HepG2 (cell line): ENCODE measurements at regions not wholly inside any gene's neighbourhood (a gene's known extent, or its start where the extent isn't known, plus 50 kb on each side); places are given as distances from the start of the nearest gene placed in this dataset.

Experiments
- ATAC-seq: fragments of 200-7000 bp; cut with Tn5 transposase; 3 replicates; pipeline ENCODE4 v1.9.1; 2020; ENCODE audit warnings: mild to moderate bottlenecking, moderate library complexity
- BruUV-seq: library from RNA; stranded (reverse); fragments of 400-500 nt; replicated peaks from 2 replicates; lab custom pipeline; 2021; lab: Mats Ljungman, UMichigan
- CTCF ChIA-PET: fragments of 300-600 bp; formaldehyde crosslinking; extraction: SDS; loops from one replicate; lab custom pipeline; 2021; ENCODE audit warnings: low total read pairs, inconsistent platforms, low intra/inter-chr PET ratio; lab: Yijun Ruan, JAX
- POLR2A ChIA-PET: fragments of 350-600 bp; sonication (Branson Sonifier 250); formaldehyde crosslinking; loops from one replicate; lab custom pipeline; 2020; ENCODE audit warnings: antibody characterized with exemption, inconsistent platforms; lab: Yijun Ruan, JAX
- DNase-seq: peaks from one replicate; pipeline ENCODE4 v3.0.0-alpha.2; 2015; ENCODE audit warnings: low spot score
- FAIRE-seq: peaks from 3 replicates; lab custom pipeline; 2011; peaks lifted over from hg19 to GRCh38; lab: Jason Lieb, UNC
- H2AFZ ChIP-seq: one replicate; pipeline ENCODE4 v1.6.1; 2011; ENCODE audit warnings: low read length, inconsistent platforms
- H3K27ac ChIP-seq: fragments of 300-600 bp; 3 replicates; pipeline ENCODE4 v1.8.0; 2011; ENCODE audit warnings: mixed run types, mild to moderate bottlenecking, mixed read lengths, low read length, inconsistent platforms; ENCODE audit not compliant: insufficient read depth; ENCODE audit errors: extremely low read length
- H3K27me3 ChIP-seq, 2 experiments: fragments of 200-600 bp in 1 of 2; 2 replicates in 1 of 2; 3 replicates in 1 of 2; pipeline versions ENCODE4 v1.6.0 to v1.8.0; 2011; ENCODE audit warnings: low read length in 2 of 2, mild to moderate bottlenecking in 2 of 2, moderate library complexity in 2 of 2, inconsistent platforms in 1 of 2; ENCODE audit not compliant: insufficient read depth in 2 of 2, control insufficient read depth in 1 of 2
- H3K36me3 ChIP-seq, 2 experiments: fragments of 200-600 bp in 1 of 2; replicated peaks in 1 of 2; 2 replicates in 1 of 2; 3 replicates in 1 of 2; pipeline versions ENCODE4 v1.5.1 to v1.8.0; 2011; ENCODE audit warnings: low read length in 2 of 2, inconsistent platforms in 1 of 2; ENCODE audit not compliant: insufficient read depth in 2 of 2, control insufficient read depth in 1 of 2
- H3K4me1 ChIP-seq: 2 replicates; pipeline ENCODE4 v1.5.1; 2012; ENCODE audit warnings: low read length, inconsistent platforms; ENCODE audit not compliant: insufficient read depth
- H3K4me2 ChIP-seq: 2 replicates; pipeline ENCODE4 v1.6.0; 2011; ENCODE audit warnings: low read depth, low read length, inconsistent platforms
- H3K4me3 ChIP-seq, 3 experiments: fragments of 200-600 bp in 1 of 3; sonication (generic), shearing (Covaris generic) in 1 of 3; replicated peaks in 1 of 3; 2 replicates each; pipeline ENCODE4 v1.5.1; 2011 to 2016; ENCODE audit warnings: low read length in 3 of 3, inconsistent platforms in 2 of 3, low read depth in 2 of 3, mild to moderate bottlenecking in 2 of 3, control low read depth in 1 of 3, mixed read lengths in 1 of 3; ENCODE audit not compliant: insufficient read depth in 1 of 3
- H3K79me2 ChIP-seq: one replicate; pipeline ENCODE4 v1.6.1; 2011; ENCODE audit warnings: low read length, inconsistent platforms; ENCODE audit not compliant: insufficient read depth
- H3K9ac ChIP-seq: 2 replicates; pipeline ENCODE4 v1.6.0; 2011; ENCODE audit warnings: mild to moderate bottlenecking, low read depth, low read length, inconsistent platforms; ENCODE audit not compliant: insufficient read depth
- H3K9me3 ChIP-seq: 2 replicates; pipeline ENCODE4 v1.5.1; 2012; ENCODE audit warnings: mild to moderate bottlenecking, low read length
- H4K20me1 ChIP-seq: 2 replicates; pipeline ENCODE4 v1.6.0; 2011; ENCODE audit warnings: inconsistent platforms, mild to moderate bottlenecking, low read length, moderate library complexity; ENCODE audit not compliant: insufficient read depth
- CBFB ChIP-seq: sonication (generic); formaldehyde crosslinking; IDR thresholded peaks from 2 replicates; pipeline ENCODE4 v1.4.0; 2020; ENCODE audit warnings: missing genetic modification reagents
- CEBPB ChIP-seq: IDR thresholded peaks from 2 replicates; pipeline ENCODE4 v1.6.1; 2011; ENCODE audit warnings: low read depth, low read length, improper control_type of control experiment, borderline replicate concordance
- MBD4 ChIP-seq: IDR thresholded peaks from 2 replicates; pipeline ENCODE4 v1.6.1; 2012; ENCODE audit warnings: low read length, inconsistent platforms, borderline replicate concordance
- PITX1 ChIP-seq: sonication (generic); formaldehyde crosslinking; IDR thresholded peaks from 2 replicates; pipeline ENCODE4 v1.5.1; 2020; ENCODE audit warnings: mild to moderate bottlenecking, missing genetic modification reagents
- REPIN1 ChIP-seq: sonication (generic); formaldehyde crosslinking; IDR thresholded peaks from 2 replicates; pipeline ENCODE4 v1.8.0; 2022; ENCODE audit warnings: missing genetic modification reagents, low read depth, mild to moderate bottlenecking, borderline replicate concordance
- RXRB ChIP-seq: IDR thresholded peaks from 2 replicates; pipeline ENCODE4 v1.6.1; 2016; ENCODE audit warnings: borderline replicate concordance, missing genetic modification reagents, missing compliant biosample characterization
- SNAI1 ChIP-seq: sonication (generic); formaldehyde crosslinking; IDR thresholded peaks from 2 replicates; pipeline ENCODE4 v1.5.0; 2020; ENCODE audit warnings: mild to moderate bottlenecking, missing genetic modification reagents, borderline replicate concordance
- SP5 ChIP-seq: IDR thresholded peaks from 2 replicates; pipeline ENCODE4 v1.6.1; 2016; ENCODE audit warnings: low read depth, borderline replicate concordance
- SYNCRIP ChIP-seq: fragments of 200-400 bp; formaldehyde crosslinking; IDR thresholded peaks from 2 replicates; pipeline ENCODE4 v1.6.1; 2018; ENCODE audit warnings: mild to moderate bottlenecking, low read depth, low read length; ENCODE audit not compliant: insufficient read depth
- TP53 ChIP-seq: sonication (generic); formaldehyde crosslinking; conservative IDR thresholded peaks from 2 replicates; pipeline ENCODE4 v1.4.0; 2020; ENCODE audit warnings: missing genetic modification reagents
- U2AF2 ChIP-seq: fragments of 200-400 bp; formaldehyde crosslinking; IDR thresholded peaks from 2 replicates; pipeline ENCODE4 v1.6.1; 2017; ENCODE audit warnings: low read depth, mild to moderate bottlenecking, low read length
- ZFP90 ChIP-seq: sonication (generic); formaldehyde crosslinking; IDR thresholded peaks from 2 replicates; pipeline ENCODE4 v1.8.0; 2022; ENCODE audit warnings: missing genetic modification reagents, mild to moderate bottlenecking, inconsistent platforms, borderline replicate concordance
- ZNF260 ChIP-seq: sonication (generic); formaldehyde crosslinking; IDR thresholded peaks from 2 replicates; pipeline ENCODE4 v1.4.0; 2020; ENCODE audit warnings: missing genetic modification reagents, low read depth, mild to moderate bottlenecking, borderline replicate concordance
- ZNF558 ChIP-seq: sonication (generic); formaldehyde crosslinking; IDR thresholded peaks from 2 replicates; pipeline ENCODE4 v1.9.0; 2022; ENCODE audit warnings: mild to moderate bottlenecking, missing genetic modification reagents, borderline replicate concordance
- WGBS: methylation state at CpG from one replicate; pipeline ENCODE4 v1.1.6; 2017; ENCODE audit warnings: low lambda C conversion rate; 5-methylcytosine and 5-hydroxymethylcytosine counted together
- in situ Hi-C: cut with HindIII; loops from 2 replicates; pipeline ENCODE4 v1.10.0; 2017; ENCODE audit warnings: low pct_unique_long_range_greater_than_20kb; ENCODE audit not compliant: extremely low pct_ligation_motif_present
- intact Hi-C: fragments of 100-400 bp; cut with micrococcal nuclease; formaldehyde crosslinking; loops from one replicate; pipeline ENCODE4 v1.10.0; 2022; ENCODE audit not compliant: unreplicated experiment
- TF ChIP-seq, protein P1 (sequence below): sonication (generic); formaldehyde crosslinking; IDR thresholded peaks from 2 replicates; pipeline ENCODE4 v1.4.0; 2020; ENCODE audit warnings: missing genetic modification reagents
- TF ChIP-seq, protein P2 (sequence below): sonication (generic); formaldehyde crosslinking; IDR thresholded peaks from 2 replicates; pipeline ENCODE4 v1.5.0; 2020; ENCODE audit warnings: missing genetic modification reagents, mild to moderate bottlenecking, borderline replicate concordance
- TF ChIP-seq, protein P3 (sequence below): sonication (generic); formaldehyde crosslinking; IDR thresholded peaks from 2 replicates; pipeline ENCODE4 v1.8.0; 2022; ENCODE audit warnings: missing genetic modification reagents, mild to moderate bottlenecking, moderate library complexity, borderline replicate concordance

DNA sequence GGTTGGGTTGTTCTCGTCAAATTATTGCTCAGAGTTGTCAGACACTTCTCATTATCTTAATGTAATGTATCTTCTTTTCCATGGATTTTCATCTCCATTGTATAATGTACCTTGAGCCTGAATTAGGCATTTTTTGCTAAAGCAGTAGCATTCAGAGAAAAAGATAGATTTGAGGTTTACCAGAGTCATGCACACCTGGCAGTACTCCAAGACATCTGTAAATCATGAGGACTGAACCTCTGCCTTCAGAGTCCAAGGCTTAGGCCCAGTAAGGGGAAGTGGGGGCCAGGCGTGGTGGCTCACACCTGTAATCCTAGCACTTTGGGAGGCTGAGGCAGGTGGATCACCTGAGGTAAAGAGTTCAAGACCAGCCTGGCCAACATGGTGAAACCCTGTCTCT lies 624.3 kb upstream of the MBL2 start:
- Histone ChIP-seq H4K20me1 (no peaks in the 10 kb centered on the region), H2AFZ (no peak overlapping the region), H3K9me3 (peaks cover 23% of the 10 kb centered on the region), H3K27me3 (no peaks in the 10 kb centered on the region), H3K9ac (no peak overlapping the region), H3K27ac (no peak overlapping the region), H3K4me3 (no peak overlapping the region), H3K4me2 (no peak overlapping the region), H3K79me2 (no peaks in the 10 kb centered on the region), H3K4me1 (no peaks in the 10 kb centered on the region), H3K36me3 (no peaks in the 10 kb centered on the region)
- no peak for FAIRE-seq
- DNase-seq, result no peak
- ChIA-PET CTCF (no interaction called here), POLR2A (no interaction called here)
- intact Hi-C loops (no loop called here), in situ Hi-C loops (no loop called here)
- no peak for ATAC-seq
- BruUV-seq, result no TSS peak
- 0% methylated on average over 2 of the region's 2 CpGs for WGBS
- TF ChIP-seq RXRB (CRISPR knock-in tag) (no peak), CEBPB (no peak), TP53 (no peak), MBD4 (no peak), ZFP90 (CRISPR knock-in tag) (no peak), CBFB (CRISPR knock-in tag) (no peak), REPIN1 (CRISPR knock-in tag) (no peak), PITX1 (CRISPR knock-in tag) (no peak), SNAI1 (CRISPR knock-in tag) (no peak), U2AF2 (no peak), SYNCRIP (no peak), ZNF558 (no peak), SP5 (CRISPR knock-in tag) (no peak), ZNF260 (CRISPR knock-in tag) (no peak)
- TF ChIP-seq, protein P1, sequence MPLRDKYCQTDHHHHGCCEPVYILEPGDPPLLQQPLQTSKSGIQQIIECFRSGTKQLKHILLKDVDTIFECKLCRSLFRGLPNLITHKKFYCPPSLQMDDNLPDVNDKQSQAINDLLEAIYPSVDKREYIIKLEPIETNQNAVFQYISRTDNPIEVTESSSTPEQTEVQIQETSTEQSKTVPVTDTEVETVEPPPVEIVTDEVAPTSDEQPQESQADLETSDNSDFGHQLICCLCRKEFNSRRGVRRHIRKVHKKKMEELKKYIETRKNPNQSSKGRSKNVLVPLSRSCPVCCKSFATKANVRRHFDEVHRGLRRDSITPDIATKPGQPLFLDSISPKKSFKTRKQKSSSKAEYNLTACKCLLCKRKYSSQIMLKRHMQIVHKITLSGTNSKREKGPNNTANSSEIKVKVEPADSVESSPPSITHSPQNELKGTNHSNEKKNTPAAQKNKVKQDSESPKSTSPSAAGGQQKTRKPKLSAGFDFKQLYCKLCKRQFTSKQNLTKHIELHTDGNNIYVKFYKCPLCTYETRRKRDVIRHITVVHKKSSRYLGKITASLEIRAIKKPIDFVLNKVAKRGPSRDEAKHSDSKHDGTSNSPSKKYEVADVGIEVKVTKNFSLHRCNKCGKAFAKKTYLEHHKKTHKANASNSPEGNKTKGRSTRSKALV (CRISPR knock-in tag), result no peak
- TF ChIP-seq, protein P2, sequence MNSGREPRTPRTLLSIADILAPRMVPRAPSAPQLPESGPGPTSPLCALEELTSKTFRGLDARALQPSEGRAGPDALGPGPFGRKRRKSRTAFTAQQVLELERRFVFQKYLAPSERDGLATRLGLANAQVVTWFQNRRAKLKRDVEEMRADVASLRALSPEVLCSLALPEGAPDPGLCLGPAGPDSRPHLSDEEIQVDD (CRISPR knock-in tag), result no peak
- TF ChIP-seq, protein P3, sequence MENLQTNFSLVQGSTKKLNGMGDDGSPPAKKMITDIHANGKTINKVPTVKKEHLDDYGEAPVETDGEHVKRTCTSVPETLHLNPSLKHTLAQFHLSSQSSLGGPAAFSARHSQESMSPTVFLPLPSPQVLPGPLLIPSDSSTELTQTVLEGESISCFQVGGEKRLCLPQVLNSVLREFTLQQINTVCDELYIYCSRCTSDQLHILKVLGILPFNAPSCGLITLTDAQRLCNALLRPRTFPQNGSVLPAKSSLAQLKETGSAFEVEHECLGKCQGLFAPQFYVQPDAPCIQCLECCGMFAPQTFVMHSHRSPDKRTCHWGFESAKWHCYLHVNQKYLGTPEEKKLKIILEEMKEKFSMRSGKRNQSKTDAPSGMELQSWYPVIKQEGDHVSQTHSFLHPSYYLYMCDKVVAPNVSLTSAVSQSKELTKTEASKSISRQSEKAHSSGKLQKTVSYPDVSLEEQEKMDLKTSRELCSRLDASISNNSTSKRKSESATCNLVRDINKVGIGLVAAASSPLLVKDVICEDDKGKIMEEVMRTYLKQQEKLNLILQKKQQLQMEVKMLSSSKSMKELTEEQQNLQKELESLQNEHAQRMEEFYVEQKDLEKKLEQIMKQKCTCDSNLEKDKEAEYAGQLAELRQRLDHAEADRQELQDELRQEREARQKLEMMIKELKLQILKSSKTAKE, result no peak
